Fibroblast of the aortic adventitia (primary cell): ENCODE measurements at regions not wholly inside any gene's neighbourhood (a gene's known extent, or its start where the extent isn't known, plus 50 kb on each side); places are given as distances from the start of the nearest gene placed in this dataset.

Experiments
- DNase-seq: peaks from one replicate; pipeline ENCODE4 v3.0.0-alpha.2; 2010; ENCODE audit warnings: low read depth
- H3K4me3 ChIP-seq: 2 replicates; pipeline ENCODE4 v1.5.1; 2011; ENCODE audit warnings: low read depth, mild to moderate bottlenecking, control low read depth, low read length, moderate library complexity
- CTCF ChIP-seq: IDR thresholded peaks from 2 replicates; pipeline ENCODE4 v1.5.1; 2011; ENCODE audit warnings: mild to moderate bottlenecking, low read length, control low read depth, inconsistent platforms; ENCODE audit not compliant: insufficient read depth

- no peak overlapping the region for H3K4me3 ChIP-seq
- no peak for TF ChIP-seq CTCF
- no peak for DNase-seq
Measured at GRCh38 chr3:152729906-152730305, 105.0 kb upstream of the P2RY1 start.

GRCh38 chr3:152731511-152731910 lies 103.4 kb upstream of the P2RY1 start:
- H3K4me3 ChIP-seq: no peak overlapping the region
- no peak for TF ChIP-seq CTCF
- DNase-seq: no peak

- TF ChIP-seq CTCF: no peak
- DNase-seq: no peak
- no peak overlapping the region for H3K4me3 ChIP-seq
Measured at GRCh38 chr3:152733584-152734119, 101.3 kb upstream of the P2RY1 start.

- peak; percentile 65 for DNase-seq
- no peak for TF ChIP-seq CTCF
- H3K4me3 ChIP-seq: no peak overlapping the region
Measured at GRCh38 chr3:152737021-152737908, 97.7 kb upstream of the P2RY1 start.

- DNase-seq: peak; percentile 60
- no peak for TF ChIP-seq CTCF
Measured at GRCh38 chr3:152738656-152739055, 96.3 kb upstream of the P2RY1 start.

GRCh38 chr3:152742368-152743347 lies 92.3 kb upstream of the P2RY1 start:
- no peak for DNase-seq
- H3K4me3 ChIP-seq: no peak overlapping the region
- TF ChIP-seq CTCF: no peak

More at GRCh38 chr3:152738656-152739055, 96.3 kb upstream of the P2RY1 start:
- H3K4me3 ChIP-seq: no peak overlapping the region
